SK-N-SH (cell line): ENCODE measurements at regions not wholly inside any gene's neighbourhood (a gene's known extent, or its start where the extent isn't known, plus 50 kb on each side); places are given as distances from the start of the nearest gene placed in this dataset.
"Not testable (repeated sequence)": the region's sequence is repeated elsewhere in the genome, so short reads cannot be mapped to it uniquely, and the experiment has no call there.

Experiments
- CHD2 ChIP-seq: fragments of 150-350 bp; IDR thresholded peaks from 2 replicates; pipeline ENCODE4 v1.6.1; 2018; ENCODE audit warnings: low read length; ENCODE audit not compliant: partially characterized antibody
- CTCF ChIP-seq: fragments of 200-600 bp; sonication (generic); IDR thresholded peaks from 2 replicates; pipeline ENCODE4 v1.6.1; 2017; ENCODE audit warnings: antibody characterized with exemption, mild to moderate bottlenecking, moderate library complexity
- EZH2phosphoT487 ChIP-seq: fragments of 200-600 bp; sonication (generic); IDR thresholded peaks from 2 replicates; pipeline ENCODE4 v1.6.1; 2017; ENCODE audit warnings: low read depth, mixed run types, mild to moderate bottlenecking, antibody characterized with exemption, moderate library complexity, borderline replicate concordance
- IRF3 ChIP-seq: fragments of 150-350 bp; IDR thresholded peaks from 2 replicates; pipeline ENCODE4 v1.6.1; 2016; ENCODE audit warnings: mild to moderate bottlenecking, low read depth, low read length
- MAX ChIP-seq: IDR thresholded peaks from 2 replicates; pipeline ENCODE4 v1.4.0; 2012; ENCODE audit warnings: low read depth
- PBX3 ChIP-seq: IDR thresholded peaks from 2 replicates; pipeline ENCODE4; 2012
- SIN3A ChIP-seq: IDR thresholded peaks from 2 replicates; pipeline ENCODE4 v1.6.1; 2012; ENCODE audit warnings: low read depth, mild to moderate bottlenecking, low read length, moderate library complexity, borderline replicate concordance
- TCF12 ChIP-seq: IDR thresholded peaks from 2 replicates; pipeline ENCODE4 v1.4.0; 2012
- YY1 ChIP-seq: IDR thresholded peaks from 2 replicates; pipeline ENCODE4 v1.4.0; 2012; ENCODE audit warnings: low read depth, mild to moderate bottlenecking
- ZBTB33 ChIP-seq: IDR thresholded peaks from 2 replicates; pipeline ENCODE4 v1.4.0; 2012; ENCODE audit warnings: low read depth, borderline replicate concordance

- TF ChIP-seq CTCF, IRF3, MAX, CHD2, SIN3A, ZBTB33, PBX3, TCF12, YY1, EZH2phosphoT487: not testable (repeated sequence)
Measured at GRCh38 chrX:37087875-37088274, 79.7 kb downstream of the FAM47C start.
